Right lobe of liver (tissue), 4 donors: ENCODE measurements at regions not wholly inside any gene's neighbourhood (a gene's known extent, or its start where the extent isn't known, plus 50 kb on each side); places are given as distances from the start of the nearest gene placed in this dataset.

ENCODE experiments used
- POLR2A ChIP-seq: fragments of 450-650 bp; IDR thresholded peaks from one replicate; pipeline ENCODE4 v1.6.1; 2017; ENCODE audit warnings: antibody characterized with exemption, mild to moderate bottlenecking
- TF ChIP-seq, protein P1 (sequence below), 4 donors: fragments of 200-600 bp in 3 of 4; fragments of 450-650 bp in 1 of 4; IDR thresholded peaks; one replicate each; pipeline versions ENCODE4 v1.5.1 to v1.8.0; 2016 to 2022; ENCODE audit warnings: antibody characterized with exemption in 4 of 4, mild to moderate bottlenecking in 2 of 4
- donor health status: DM: no; HTN: no; CAD: no.
- donor health status: DM: no; HTN: no; CAD: no.
- donor health status: DM: no; HTN: yes; CAD: no.

DNA sequence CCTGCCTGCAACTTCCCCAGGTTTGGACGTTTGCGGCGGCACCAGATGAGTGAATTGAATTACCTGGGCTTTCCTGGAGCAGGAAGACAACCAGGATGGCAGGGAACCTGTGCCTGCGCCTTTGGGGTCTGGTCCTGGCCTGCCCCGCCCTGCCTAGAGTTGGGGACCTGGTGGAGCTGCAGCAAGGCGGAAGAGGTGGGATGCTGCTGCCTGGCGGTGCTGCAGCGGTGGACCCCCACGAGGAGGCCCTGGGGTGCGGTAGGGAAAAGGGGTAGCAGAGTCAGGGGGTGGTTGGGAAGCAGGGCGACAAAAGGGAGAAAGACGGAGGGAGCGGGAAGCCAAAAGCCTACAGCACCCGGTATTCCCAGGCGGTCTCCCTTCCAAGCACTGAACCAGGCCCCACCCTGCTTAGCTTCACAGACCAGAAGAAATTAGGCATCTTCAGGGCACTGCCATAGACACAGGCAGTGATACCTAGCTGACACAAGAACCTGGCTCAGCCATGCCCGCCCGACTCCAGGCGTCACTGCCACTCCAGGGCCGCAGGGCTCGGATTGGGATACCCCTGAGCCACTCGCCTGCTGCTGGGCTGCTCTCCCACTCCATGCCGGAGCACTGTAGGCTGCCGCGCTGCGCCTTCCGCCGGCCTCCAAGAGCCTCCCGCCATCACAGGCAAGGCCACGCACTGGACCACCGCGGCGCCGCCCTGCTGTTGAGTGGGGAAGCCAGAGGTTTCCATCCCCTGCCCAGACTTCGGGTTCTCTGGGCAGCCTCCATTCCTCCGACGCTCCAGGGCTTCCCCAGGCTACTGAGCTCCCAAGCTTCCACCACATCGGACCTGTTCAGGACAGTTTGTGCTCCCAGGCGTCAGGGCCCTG is 155.2 kb upstream of the ALG10B start:
- TF ChIP-seq, protein P1, sequence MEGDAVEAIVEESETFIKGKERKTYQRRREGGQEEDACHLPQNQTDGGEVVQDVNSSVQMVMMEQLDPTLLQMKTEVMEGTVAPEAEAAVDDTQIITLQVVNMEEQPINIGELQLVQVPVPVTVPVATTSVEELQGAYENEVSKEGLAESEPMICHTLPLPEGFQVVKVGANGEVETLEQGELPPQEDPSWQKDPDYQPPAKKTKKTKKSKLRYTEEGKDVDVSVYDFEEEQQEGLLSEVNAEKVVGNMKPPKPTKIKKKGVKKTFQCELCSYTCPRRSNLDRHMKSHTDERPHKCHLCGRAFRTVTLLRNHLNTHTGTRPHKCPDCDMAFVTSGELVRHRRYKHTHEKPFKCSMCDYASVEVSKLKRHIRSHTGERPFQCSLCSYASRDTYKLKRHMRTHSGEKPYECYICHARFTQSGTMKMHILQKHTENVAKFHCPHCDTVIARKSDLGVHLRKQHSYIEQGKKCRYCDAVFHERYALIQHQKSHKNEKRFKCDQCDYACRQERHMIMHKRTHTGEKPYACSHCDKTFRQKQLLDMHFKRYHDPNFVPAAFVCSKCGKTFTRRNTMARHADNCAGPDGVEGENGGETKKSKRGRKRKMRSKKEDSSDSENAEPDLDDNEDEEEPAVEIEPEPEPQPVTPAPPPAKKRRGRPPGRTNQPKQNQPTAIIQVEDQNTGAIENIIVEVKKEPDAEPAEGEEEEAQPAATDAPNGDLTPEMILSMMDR (IDR thresholded peaks at IDR 0.05): no peak
- no peak for TF ChIP-seq POLR2A
